Glutamatergic neuron (in vitro differentiated cells): ENCODE measurements at regions not wholly inside any gene's neighbourhood (a gene's known extent, or its start where the extent isn't known, plus 50 kb on each side); places are given as distances from the start of the nearest gene placed in this dataset.

ENCODE experiments used
- DNase-seq: peaks from one replicate; pipeline ENCODE4 v3.0.0; 2022
- H3K27ac Mint-ChIP-seq: one replicate; pipeline ENCODE4 v1.8.0; 2020; ENCODE audit warnings: mild to moderate bottlenecking, mixed read lengths, inconsistent platforms; ENCODE audit not compliant: unreplicated experiment
- H3K27me3 Mint-ChIP-seq: one replicate; pipeline ENCODE4 v1.8.0; 2020; ENCODE audit warnings: mild to moderate bottlenecking, moderate library complexity, mixed read lengths, inconsistent platforms; ENCODE audit not compliant: unreplicated experiment
- H3K36me3 Mint-ChIP-seq: one replicate; pipeline ENCODE4 v1.8.0; 2020; ENCODE audit warnings: mild to moderate bottlenecking, mixed read lengths, inconsistent platforms; ENCODE audit not compliant: unreplicated experiment
- H3K4me1 Mint-ChIP-seq: one replicate; pipeline ENCODE4 v1.8.0; 2020; ENCODE audit warnings: mild to moderate bottlenecking, low read depth, mixed read lengths, inconsistent platforms; ENCODE audit not compliant: unreplicated experiment
- H3K4me3 Mint-ChIP-seq: one replicate; pipeline ENCODE4 v1.8.0; 2020; ENCODE audit warnings: mild to moderate bottlenecking, mixed read lengths, inconsistent platforms; ENCODE audit not compliant: unreplicated experiment
- H3K9me3 Mint-ChIP-seq: one replicate; pipeline ENCODE4 v1.8.0; 2020; ENCODE audit warnings: mild to moderate bottlenecking, moderate library complexity, mixed read lengths, inconsistent platforms; ENCODE audit not compliant: unreplicated experiment
- TF ChIP-seq, protein P1 (sequence below): fragments of 200-600 bp; sonication (generic); IDR thresholded peaks from one replicate; pipeline ENCODE4 v1.5.0; 2021; ENCODE audit not compliant: partially characterized antibody, unreplicated experiment

DNA sequence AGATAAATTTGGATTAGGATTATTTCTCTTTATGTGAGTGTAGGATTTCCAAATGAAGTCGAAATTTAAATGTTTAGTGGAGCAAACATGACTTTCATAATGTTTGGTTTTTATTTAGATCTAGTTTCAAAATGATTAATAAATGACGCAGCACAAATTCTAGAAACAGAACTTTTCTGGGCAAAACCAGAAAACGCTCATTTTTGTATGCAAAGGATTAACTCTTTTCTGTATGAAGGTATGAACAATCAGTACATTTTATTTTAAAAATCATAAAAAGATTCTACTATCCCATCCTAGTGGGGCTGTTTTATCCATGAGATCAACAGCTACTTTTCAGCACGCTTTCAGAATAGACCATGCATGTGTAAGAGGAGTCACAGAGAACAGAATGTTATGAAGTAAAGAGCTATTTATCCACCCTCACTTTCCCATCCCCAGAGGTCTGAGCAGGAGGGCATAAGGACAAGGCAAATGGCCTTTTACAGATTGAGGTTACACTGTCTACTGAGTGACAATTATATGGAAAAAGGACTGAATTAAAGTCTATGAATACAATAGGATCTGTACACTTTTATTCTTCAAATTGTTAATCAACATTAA is 270.8 kb downstream of the ZEB2 start:
- H3K27me3 Mint-ChIP-seq: no peaks in the 10 kb centered on the region
- TF ChIP-seq, protein P1, sequence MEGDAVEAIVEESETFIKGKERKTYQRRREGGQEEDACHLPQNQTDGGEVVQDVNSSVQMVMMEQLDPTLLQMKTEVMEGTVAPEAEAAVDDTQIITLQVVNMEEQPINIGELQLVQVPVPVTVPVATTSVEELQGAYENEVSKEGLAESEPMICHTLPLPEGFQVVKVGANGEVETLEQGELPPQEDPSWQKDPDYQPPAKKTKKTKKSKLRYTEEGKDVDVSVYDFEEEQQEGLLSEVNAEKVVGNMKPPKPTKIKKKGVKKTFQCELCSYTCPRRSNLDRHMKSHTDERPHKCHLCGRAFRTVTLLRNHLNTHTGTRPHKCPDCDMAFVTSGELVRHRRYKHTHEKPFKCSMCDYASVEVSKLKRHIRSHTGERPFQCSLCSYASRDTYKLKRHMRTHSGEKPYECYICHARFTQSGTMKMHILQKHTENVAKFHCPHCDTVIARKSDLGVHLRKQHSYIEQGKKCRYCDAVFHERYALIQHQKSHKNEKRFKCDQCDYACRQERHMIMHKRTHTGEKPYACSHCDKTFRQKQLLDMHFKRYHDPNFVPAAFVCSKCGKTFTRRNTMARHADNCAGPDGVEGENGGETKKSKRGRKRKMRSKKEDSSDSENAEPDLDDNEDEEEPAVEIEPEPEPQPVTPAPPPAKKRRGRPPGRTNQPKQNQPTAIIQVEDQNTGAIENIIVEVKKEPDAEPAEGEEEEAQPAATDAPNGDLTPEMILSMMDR: no peak
- peaks cover 20% of the 10 kb centered on the region for H3K36me3 Mint-ChIP-seq
- H3K9me3 Mint-ChIP-seq: peaks cover 9% of the 10 kb centered on the region
- DNase-seq: no peak
- peaks cover 17% of the 10 kb centered on the region for H3K4me1 Mint-ChIP-seq
- peak overlapping the region; percentile 61 for H3K4me3 Mint-ChIP-seq
- H3K27ac Mint-ChIP-seq: peak overlapping the region; percentile 91

DNA sequence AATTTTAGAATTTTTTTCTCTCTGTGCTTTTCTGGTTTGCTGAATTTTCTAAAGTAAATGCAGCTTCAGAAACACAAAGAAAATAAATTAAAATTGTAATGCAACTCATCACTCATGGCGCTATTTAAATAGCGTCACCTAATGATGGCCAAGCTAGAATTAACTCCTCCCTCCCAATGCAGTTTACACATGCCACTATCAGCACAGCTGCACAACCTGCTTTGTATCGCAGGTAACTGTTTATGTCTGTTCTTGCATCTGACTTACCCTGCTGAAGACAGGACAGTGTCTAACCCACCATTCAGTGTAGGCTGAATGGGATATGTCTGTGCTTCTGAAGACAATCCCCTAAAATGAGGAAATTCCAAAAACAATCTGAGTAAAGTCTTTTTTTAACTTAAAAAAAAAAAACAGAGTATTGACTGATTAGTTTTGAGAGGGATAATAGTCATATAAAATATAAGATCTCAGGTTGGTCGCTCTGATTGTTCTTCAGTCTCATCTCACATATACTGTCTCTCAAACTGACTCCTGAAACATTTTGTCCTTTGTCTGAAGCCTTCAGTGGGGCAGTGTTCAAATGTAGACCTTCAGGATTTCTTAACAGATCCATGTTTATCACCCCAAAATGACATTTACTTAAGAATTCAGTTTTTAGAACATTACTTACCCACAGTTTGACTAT is 271.4 kb downstream of the ZEB2 start:
- no peak for DNase-seq
- Mint-ChIP-seq H3K36me3 (peaks cover 19% of the 10 kb centered on the region), H3K9me3 (peaks cover 8% of the 10 kb centered on the region), H3K27ac (peak overlapping the region; percentile 84), H3K4me1 (peaks cover 18% of the 10 kb centered on the region), H3K27me3 (no peaks in the 10 kb centered on the region), H3K4me3 (no peak overlapping the region)
- TF ChIP-seq, protein P1: no peak

DNA sequence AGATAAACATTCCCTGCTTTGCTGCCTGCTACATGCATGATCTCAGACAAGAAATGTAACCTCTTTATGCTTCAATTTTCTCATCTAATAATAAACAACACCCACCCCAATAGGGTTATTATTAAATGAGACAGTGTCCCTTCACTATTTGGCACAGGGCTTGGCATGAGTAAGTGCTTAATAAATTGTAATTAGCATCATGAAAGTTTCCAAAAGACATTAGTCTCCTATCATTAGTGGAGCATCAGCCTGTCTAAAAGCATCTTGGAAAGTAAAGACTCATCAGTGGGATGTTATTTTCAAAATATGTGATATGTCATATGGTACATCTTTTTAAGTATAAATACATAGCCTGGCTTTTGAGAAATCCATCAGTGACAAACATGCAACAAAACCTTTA is 275.0 kb downstream of the ZEB2 start:
- Mint-ChIP-seq H3K9me3 (no peaks in the 10 kb centered on the region), H3K27me3 (no peaks in the 10 kb centered on the region), H3K27ac (no peak overlapping the region), H3K36me3 (no peaks in the 10 kb centered on the region), H3K4me3 (no peak overlapping the region), H3K4me1 (peaks cover 25% of the 10 kb centered on the region)
- TF ChIP-seq, protein P1: no peak
- DNase-seq: no peak

DNA sequence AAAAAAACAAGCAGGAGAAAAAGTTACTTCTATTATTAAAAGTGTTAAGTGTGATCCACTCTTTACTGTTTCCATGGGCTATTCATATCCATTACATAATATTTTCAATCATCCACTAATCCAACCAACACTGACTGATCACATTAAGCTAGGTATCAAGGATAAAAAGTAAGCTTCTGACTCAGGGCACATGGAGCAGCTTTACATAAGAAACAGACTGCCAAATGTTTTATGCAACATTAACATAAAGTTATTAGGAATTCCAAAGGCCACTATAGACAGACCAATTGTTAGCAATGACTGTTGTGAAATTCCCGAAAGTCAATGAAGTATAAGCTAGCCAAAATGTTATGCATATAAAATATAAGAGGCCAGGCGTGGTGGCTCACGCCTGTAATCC is 277.6 kb downstream of the ZEB2 start:
- H3K4me3 Mint-ChIP-seq: no peak overlapping the region
- H3K27me3 Mint-ChIP-seq: peaks cover 2% of the 10 kb centered on the region
- TF ChIP-seq, protein P1: no peak
- H3K27ac Mint-ChIP-seq: no peak overlapping the region
- H3K9me3 Mint-ChIP-seq: peaks cover 1% of the 10 kb centered on the region
- no peak for DNase-seq
- H3K4me1 Mint-ChIP-seq: peaks cover 26% of the 10 kb centered on the region
- no peaks in the 10 kb centered on the region for H3K36me3 Mint-ChIP-seq

DNA sequence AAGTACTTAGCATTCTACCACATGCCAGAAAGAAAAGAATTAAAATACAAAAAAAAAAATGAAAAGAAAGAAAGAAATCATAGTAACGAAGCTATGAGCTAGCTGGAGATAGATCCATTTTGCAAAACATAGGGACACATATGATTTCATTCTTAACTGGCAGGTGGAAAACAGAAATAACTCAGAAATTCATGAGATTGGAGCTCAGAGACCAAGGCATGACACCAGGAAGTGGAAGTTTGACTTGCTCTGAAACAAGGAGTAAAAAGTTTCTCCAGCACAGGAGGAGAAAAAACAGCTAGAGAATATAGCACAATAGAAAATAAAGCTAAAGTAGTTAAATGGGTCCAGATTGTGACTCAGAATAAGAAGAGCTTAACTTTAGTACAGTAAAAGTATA is 278.1 kb downstream of the ZEB2 start:
- peaks cover 1% of the 10 kb centered on the region for H3K9me3 Mint-ChIP-seq
- no peak overlapping the region for H3K27ac Mint-ChIP-seq
- H3K36me3 Mint-ChIP-seq: no peaks in the 10 kb centered on the region
- TF ChIP-seq, protein P1: no peak
- no peak for DNase-seq
- peaks cover 26% of the 10 kb centered on the region for H3K4me1 Mint-ChIP-seq
- H3K27me3 Mint-ChIP-seq: peaks cover 2% of the 10 kb centered on the region
- H3K4me3 Mint-ChIP-seq: no peak overlapping the region
